SK-N-SH (cell line): ENCODE measurements at regions not wholly inside any gene's neighbourhood (a gene's known extent, or its start where the extent isn't known, plus 50 kb on each side); places are given as distances from the start of the nearest gene placed in this dataset.

Experiments
- CTCF ChIA-PET: fragments of 300-600, 350-600 bp; formaldehyde crosslinking; extraction: SDS; loops from one replicate; lab custom pipeline; 2021; lab: Yijun Ruan, JAX
- POLR2A ChIA-PET: fragments of 350-600 bp; sonication (Branson Sonifier 250); formaldehyde crosslinking; extraction: SDS; loops from one replicate; lab custom pipeline; 2020; ENCODE audit warnings: antibody characterized with exemption, inconsistent platforms; lab: Yijun Ruan, JAX
- DNase-seq: peaks from one replicate; pipeline ENCODE4 v3.0.0; 2012
- H2AFZ ChIP-seq: fragments of 200-600 bp; sonication (generic); 2 replicates; pipeline ENCODE4 v1.8.1; 2016; ENCODE audit warnings: antibody characterized with exemption, mild to moderate bottlenecking, low read depth
- H3F3A ChIP-seq: fragments of 200-600 bp; sonication (generic); replicated peaks from 2 replicates; pipeline ENCODE3; 2016; ENCODE audit warnings: antibody characterized with exemption, mild to moderate bottlenecking; ENCODE audit not compliant: insufficient read depth
- H3K27ac ChIP-seq, 2 experiments: fragments of 200-500 bp in 1 of 2; fragments of 200-600 bp in 1 of 2; sonication (Bioruptor generic) in 1 of 2; sonication (generic), shearing (Covaris generic) in 1 of 2; 2 replicates each; pipeline versions ENCODE4 v1.5.1 to v1.6.1; 2014 to 2016; ENCODE audit warnings: low read depth in 2 of 2, inconsistent platforms in 1 of 2, low read length in 1 of 2, mild to moderate bottlenecking in 1 of 2, mixed read lengths in 1 of 2
- H3K27me3 ChIP-seq: fragments of 200-600 bp; sonication (generic), shearing (Covaris generic); 2 replicates; pipeline ENCODE4 v1.6.1; 2016; ENCODE audit warnings: mixed run types; ENCODE audit not compliant: insufficient read depth
- H3K36me3 ChIP-seq, 2 experiments: fragments of 200-500 bp in 1 of 2; fragments of 200-600 bp in 1 of 2; sonication (Bioruptor generic) in 1 of 2; sonication (generic) in 1 of 2; replicated peaks in 1 of 2; 2 replicates each; pipeline versions ENCODE3 to v1.5.1; 2014 to 2016; ENCODE audit warnings: low read length in 1 of 2, mild to moderate bottlenecking in 1 of 2; ENCODE audit not compliant: insufficient read depth in 2 of 2, control insufficient read depth in 1 of 2
- H3K4me1 ChIP-seq, 2 experiments: fragments of 200-500 bp in 1 of 2; fragments of 200-600 bp in 1 of 2; sonication (Bioruptor generic) in 1 of 2; sonication (generic), shearing (Covaris generic) in 1 of 2; 2 replicates each; pipeline versions ENCODE4 v1.5.1 to v1.6.1; 2014 to 2016; ENCODE audit warnings: low read depth in 1 of 2, low read length in 1 of 2, mixed run types in 1 of 2; ENCODE audit not compliant: insufficient read depth in 2 of 2, control insufficient read depth in 1 of 2
- H3K4me2 ChIP-seq: fragments of 200-600 bp; sonication (generic), shearing (Covaris generic); 2 replicates; pipeline ENCODE4 v1.6.1; 2017; ENCODE audit warnings: mixed run types
- H3K4me3 ChIP-seq, 2 experiments: fragments of 200-500 bp in 1 of 2; fragments of 200-600 bp in 1 of 2; sonication (Bioruptor generic) in 1 of 2; sonication (generic), shearing (Covaris generic) in 1 of 2; 2 replicates each; pipeline versions ENCODE4 v1.5.1 to v1.8.1; 2014 to 2016; ENCODE audit warnings: low read depth in 2 of 2, inconsistent platforms in 1 of 2, low read length in 1 of 2, mild to moderate bottlenecking in 1 of 2, mixed read lengths in 1 of 2, moderate library complexity in 1 of 2
- H3K79me2 ChIP-seq: fragments of 200-600 bp; sonication (generic); 2 replicates; pipeline ENCODE4 v1.8.1; 2017; ENCODE audit warnings: mild to moderate bottlenecking; ENCODE audit not compliant: insufficient read depth
- H3K9ac ChIP-seq: fragments of 200-600 bp; sonication (generic); 2 replicates; pipeline ENCODE4 v1.6.1; 2017; ENCODE audit warnings: mixed run types
- H3K9me2 ChIP-seq: fragments of 200-600 bp; sonication (generic); 2 replicates; pipeline ENCODE4 v1.6.1; 2017; ENCODE audit warnings: mixed run types
- H3K9me3 ChIP-seq: fragments of 200-600 bp; sonication (generic); 2 replicates; pipeline ENCODE4 v1.6.1; 2017; ENCODE audit warnings: mixed run types, mild to moderate bottlenecking, moderate library complexity
- H4K20me1 ChIP-seq: fragments of 200-600 bp; sonication (generic); 2 replicates; pipeline ENCODE4 v1.6.1; 2017; ENCODE audit warnings: mild to moderate bottlenecking, mixed run types; ENCODE audit not compliant: insufficient read depth
- CHD2 ChIP-seq: fragments of 150-350 bp; IDR thresholded peaks from 2 replicates; pipeline ENCODE4 v1.6.1; 2018; ENCODE audit warnings: low read length; ENCODE audit not compliant: partially characterized antibody
- ELF1 ChIP-seq: IDR thresholded peaks from 2 replicates; pipeline ENCODE4 v1.4.0; 2012
- EP300 ChIP-seq, 2 experiments: IDR thresholded peaks; 2 replicates each; pipeline versions ENCODE4 v1.4.0 to v1.6.1; 2012; ENCODE audit warnings: borderline replicate concordance in 1 of 2, low read depth in 1 of 2, low read length in 1 of 2
- FOXJ3 ChIP-seq: sonication (generic); formaldehyde crosslinking; IDR thresholded peaks from 2 replicates; pipeline ENCODE4 v1.5.1; 2020; ENCODE audit warnings: mild to moderate bottlenecking, missing genetic modification reagents
- FOXM1 ChIP-seq: IDR thresholded peaks from 2 replicates; pipeline ENCODE4 v1.4.0; 2012; ENCODE audit warnings: low read depth, mild to moderate bottlenecking
- GABPA ChIP-seq: IDR thresholded peaks from 2 replicates; pipeline ENCODE4 v1.4.0; 2012; ENCODE audit warnings: low read depth, mild to moderate bottlenecking
- GATA2 ChIP-seq: sonication (generic); formaldehyde crosslinking; IDR thresholded peaks from 2 replicates; pipeline ENCODE4 v1.5.0; 2020; ENCODE audit warnings: mild to moderate bottlenecking, missing genetic modification reagents
- JUND ChIP-seq: IDR thresholded peaks from 2 replicates; pipeline ENCODE4 v1.4.0; 2012
- MEF2A ChIP-seq: IDR thresholded peaks from 2 replicates; pipeline ENCODE4 v1.4.0; 2012; ENCODE audit warnings: low read depth, borderline replicate concordance
- NFIC ChIP-seq: IDR thresholded peaks from 2 replicates; pipeline ENCODE4 v1.4.0; 2012; ENCODE audit warnings: borderline replicate concordance
- RCOR1 ChIP-seq: fragments of 150-350 bp; IDR thresholded peaks from 2 replicates; pipeline ENCODE4 v1.6.1; 2017; ENCODE audit warnings: antibody characterized with exemption, low read length
- RFX5 ChIP-seq: IDR thresholded peaks from 2 replicates; pipeline ENCODE4 v1.6.1; 2012; ENCODE audit warnings: mild to moderate bottlenecking, improper control_type of control experiment, low read length
- SIN3A ChIP-seq: IDR thresholded peaks from 2 replicates; pipeline ENCODE4 v1.6.1; 2012; ENCODE audit warnings: low read depth, mild to moderate bottlenecking, low read length, moderate library complexity, borderline replicate concordance
- TEAD4 ChIP-seq: IDR thresholded peaks from 2 replicates; pipeline ENCODE4 v1.4.0; 2012; ENCODE audit warnings: mild to moderate bottlenecking, borderline replicate concordance; ENCODE audit not compliant: insufficient read depth
- WGBS: methylation state at CpG from one replicate; pipeline ENCODE4 v1.1.6; 2017; ENCODE audit warnings: low lambda C conversion rate; 5-methylcytosine and 5-hydroxymethylcytosine counted together
- TF ChIP-seq, protein P1 (sequence below): fragments of 200-600 bp; sonication (generic); IDR thresholded peaks from 2 replicates; pipeline ENCODE4 v1.6.1; 2017; ENCODE audit warnings: antibody characterized with exemption, mild to moderate bottlenecking, moderate library complexity
- TF ChIP-seq, protein P2 (sequence below): IDR thresholded peaks from 2 replicates; pipeline ENCODE4 v1.4.0; 2012; ENCODE audit warnings: low read depth, borderline replicate concordance
- TF ChIP-seq, protein P3 (sequence below): fragments of 150-350 bp; IDR thresholded peaks from 2 replicates; pipeline ENCODE4 v1.6.1; 2016; ENCODE audit warnings: mild to moderate bottlenecking, low read depth, low read length

DNA sequence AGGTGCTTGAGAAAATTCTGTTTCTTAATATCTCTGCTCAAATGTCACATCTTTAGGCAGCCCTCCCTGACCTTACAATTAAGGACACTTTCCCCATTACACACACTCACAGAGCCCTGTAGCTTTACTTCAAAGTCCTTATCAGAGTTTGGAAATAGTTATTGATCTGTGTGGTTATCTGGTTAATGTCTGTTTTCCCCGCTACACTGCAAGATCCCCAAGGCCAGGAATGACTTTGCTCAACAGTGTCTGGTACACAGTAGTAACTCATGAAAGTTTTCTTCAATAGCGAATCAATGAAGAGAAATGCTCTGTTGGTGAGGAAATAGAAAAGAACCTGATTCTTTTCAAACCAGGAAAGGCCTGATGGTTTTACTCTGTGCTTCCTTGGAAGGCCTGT, 554.4 kb downstream of the REEP3 start:
- Histone ChIP-seq H4K20me1 (no peaks in the 10 kb centered on the region), H3K27me3 (no peaks in the 10 kb centered on the region), H3F3A (no peaks in the 10 kb centered on the region), H3K9me2 (no peaks in the 10 kb centered on the region), H3K4me2 (no peak overlapping the region), H3K9me3 (no peaks in the 10 kb centered on the region), H3K4me1 (no peaks in the 10 kb centered on the region), H3K36me3 (no peaks in the 10 kb centered on the region), H3K79me2 (no peaks in the 10 kb centered on the region), H3K27ac (no peak overlapping the region), H3K9ac (no peak overlapping the region), H2AFZ (no peak overlapping the region), H3K4me3 (no peak overlapping the region)
- ChIA-PET CTCF (interaction anchor here (1.8 kb wide), 1 partner anchor 34 kb away, joined by 4 read pairs; no protein-coding TSS in a partner anchor), POLR2A (no interaction called here)
- TF ChIP-seq NFIC (no peak), JUND (no peak), RFX5 (no peak), CHD2 (no peak), FOXJ3 (no peak), GABPA (no peak), FOXM1 (no peak), EP300 (IDR thresholded peaks at IDR 0.05; ENCODE audit: borderline replicate concordance in 1 of 2, low read depth in 1 of 2, low read length in 1 of 2) (no peak)
- no peak for DNase-seq
- 37% methylated on average over 2 of the region's 2 CpGs for WGBS

DNA sequence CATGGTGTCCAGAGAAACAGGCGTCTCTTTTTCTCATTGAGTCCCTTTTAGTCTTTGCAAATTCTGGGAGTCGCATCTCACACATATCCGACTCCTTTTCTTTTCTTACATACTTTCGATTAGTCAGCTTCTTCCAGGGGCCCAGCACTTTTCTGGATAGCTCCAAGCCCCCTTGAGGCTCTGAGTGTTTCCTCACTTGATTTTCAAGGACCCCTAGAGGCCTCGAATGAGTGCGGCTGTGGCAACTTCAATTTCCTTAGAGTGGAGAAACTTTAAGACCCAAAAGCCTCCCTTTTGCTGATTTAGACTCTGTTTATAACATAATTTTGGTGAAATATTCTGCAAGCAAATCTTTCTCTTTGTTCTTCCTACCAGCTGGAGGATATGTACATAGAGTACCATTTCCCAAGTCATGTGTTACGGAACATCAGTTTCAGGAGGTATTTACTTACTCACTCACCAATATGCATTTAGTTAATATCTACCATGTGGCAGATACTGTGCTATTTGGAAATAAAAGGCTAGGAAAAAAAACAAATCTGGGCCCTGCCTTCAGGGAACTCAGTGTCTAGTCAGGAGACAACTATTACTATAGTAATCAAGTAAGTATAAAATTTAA, 555.2 kb downstream of the REEP3 start:
- Histone ChIP-seq H3F3A (no peaks in the 10 kb centered on the region), H2AFZ (no peak overlapping the region), H3K9ac (no peak overlapping the region), H3K4me2 (no peak overlapping the region), H3K4me3 (no peak overlapping the region), H4K20me1 (no peaks in the 10 kb centered on the region), H3K36me3 (no peaks in the 10 kb centered on the region), H3K9me3 (no peaks in the 10 kb centered on the region), H3K79me2 (no peaks in the 10 kb centered on the region), H3K9me2 (no peaks in the 10 kb centered on the region), H3K4me1 (no peaks in the 10 kb centered on the region), H3K27ac (no peak overlapping the region), H3K27me3 (no peaks in the 10 kb centered on the region)
- TF ChIP-seq RCOR1, result no peak
- CTCF ChIA-PET, result no interaction called here
- DNase-seq, result no peak
- POLR2A ChIA-PET, result no interaction called here
- 58% methylated on average over 7 of the region's 7 CpGs for WGBS

DNA sequence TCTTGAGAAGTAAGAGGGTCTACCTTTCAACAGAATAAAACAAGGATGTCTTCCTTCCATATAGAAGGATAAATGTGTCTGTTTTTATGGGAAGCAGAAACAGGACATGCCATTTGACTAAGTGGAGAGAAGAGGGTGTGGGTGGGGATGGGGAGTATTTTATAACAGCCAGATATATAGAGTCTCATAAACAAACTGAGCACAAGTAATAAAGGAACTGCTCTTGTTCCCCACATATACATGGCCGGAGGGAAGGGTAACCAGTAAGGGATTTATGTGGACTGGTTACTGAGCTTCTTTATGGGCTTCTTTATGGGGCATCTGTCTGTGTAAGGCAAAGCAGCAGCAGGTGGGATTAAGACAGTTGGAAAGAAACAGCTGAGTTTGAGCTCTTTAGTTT, 558.1 kb downstream of the REEP3 start:
- Histone ChIP-seq H3K9me3 (no peaks in the 10 kb centered on the region), H4K20me1 (no peaks in the 10 kb centered on the region), H3F3A (no peaks in the 10 kb centered on the region), H3K9me2 (no peaks in the 10 kb centered on the region), H2AFZ (no peak overlapping the region), H3K4me3 (no peak overlapping the region), H3K36me3 (no peaks in the 10 kb centered on the region), H3K27ac (no peak overlapping the region), H3K4me1 (no peaks in the 10 kb centered on the region), H3K79me2 (no peaks in the 10 kb centered on the region), H3K9ac (no peak overlapping the region), H3K27me3 (no peaks in the 10 kb centered on the region), H3K4me2 (no peak overlapping the region)
- 13% methylated on average over 1 of the region's 1 CpG for WGBS
- TF ChIP-seq JUND, result no peak
- no peak for TF ChIP-seq MEF2A
- TF ChIP-seq TEAD4, result no peak
- TF ChIP-seq, protein P1, sequence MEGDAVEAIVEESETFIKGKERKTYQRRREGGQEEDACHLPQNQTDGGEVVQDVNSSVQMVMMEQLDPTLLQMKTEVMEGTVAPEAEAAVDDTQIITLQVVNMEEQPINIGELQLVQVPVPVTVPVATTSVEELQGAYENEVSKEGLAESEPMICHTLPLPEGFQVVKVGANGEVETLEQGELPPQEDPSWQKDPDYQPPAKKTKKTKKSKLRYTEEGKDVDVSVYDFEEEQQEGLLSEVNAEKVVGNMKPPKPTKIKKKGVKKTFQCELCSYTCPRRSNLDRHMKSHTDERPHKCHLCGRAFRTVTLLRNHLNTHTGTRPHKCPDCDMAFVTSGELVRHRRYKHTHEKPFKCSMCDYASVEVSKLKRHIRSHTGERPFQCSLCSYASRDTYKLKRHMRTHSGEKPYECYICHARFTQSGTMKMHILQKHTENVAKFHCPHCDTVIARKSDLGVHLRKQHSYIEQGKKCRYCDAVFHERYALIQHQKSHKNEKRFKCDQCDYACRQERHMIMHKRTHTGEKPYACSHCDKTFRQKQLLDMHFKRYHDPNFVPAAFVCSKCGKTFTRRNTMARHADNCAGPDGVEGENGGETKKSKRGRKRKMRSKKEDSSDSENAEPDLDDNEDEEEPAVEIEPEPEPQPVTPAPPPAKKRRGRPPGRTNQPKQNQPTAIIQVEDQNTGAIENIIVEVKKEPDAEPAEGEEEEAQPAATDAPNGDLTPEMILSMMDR, result no peak
- no peak for TF ChIP-seq GATA2
- TF ChIP-seq, protein P2, sequence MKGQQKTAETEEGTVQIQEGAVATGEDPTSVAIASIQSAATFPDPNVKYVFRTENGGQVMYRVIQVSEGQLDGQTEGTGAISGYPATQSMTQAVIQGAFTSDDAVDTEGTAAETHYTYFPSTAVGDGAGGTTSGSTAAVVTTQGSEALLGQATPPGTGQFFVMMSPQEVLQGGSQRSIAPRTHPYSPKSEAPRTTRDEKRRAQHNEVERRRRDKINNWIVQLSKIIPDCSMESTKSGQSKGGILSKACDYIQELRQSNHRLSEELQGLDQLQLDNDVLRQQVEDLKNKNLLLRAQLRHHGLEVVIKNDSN, result no peak
- TF ChIP-seq, protein P3, sequence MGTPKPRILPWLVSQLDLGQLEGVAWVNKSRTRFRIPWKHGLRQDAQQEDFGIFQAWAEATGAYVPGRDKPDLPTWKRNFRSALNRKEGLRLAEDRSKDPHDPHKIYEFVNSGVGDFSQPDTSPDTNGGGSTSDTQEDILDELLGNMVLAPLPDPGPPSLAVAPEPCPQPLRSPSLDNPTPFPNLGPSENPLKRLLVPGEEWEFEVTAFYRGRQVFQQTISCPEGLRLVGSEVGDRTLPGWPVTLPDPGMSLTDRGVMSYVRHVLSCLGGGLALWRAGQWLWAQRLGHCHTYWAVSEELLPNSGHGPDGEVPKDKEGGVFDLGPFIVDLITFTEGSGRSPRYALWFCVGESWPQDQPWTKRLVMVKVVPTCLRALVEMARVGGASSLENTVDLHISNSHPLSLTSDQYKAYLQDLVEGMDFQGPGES, result no peak
- no peak for TF ChIP-seq SIN3A
- no peak for TF ChIP-seq EP300 (IDR thresholded peaks at IDR 0.05; ENCODE audit: borderline replicate concordance in 1 of 2, low read depth in 1 of 2, low read length in 1 of 2)
- TF ChIP-seq ELF1, result no peak
- no peak for TF ChIP-seq GABPA
- POLR2A ChIA-PET, result no interaction called here
- CTCF ChIA-PET, result interaction anchor here (0.8 to 1.1 kb wide), 2 partner anchors 11 to 38 kb away, joined by 3 read pairs; no protein-coding TSS in a partner anchor
- no peak for DNase-seq
